ENCODE measurements at regions not wholly inside any gene's neighbourhood (a gene's known extent, or its start where the extent isn't known, plus 50 kb on each side); places are given as distances from the start of the nearest gene placed in this dataset.

GRCh38 chr14:53391156-53391555 is 238.0 kb upstream of the DDHD1 start:
- H3K4me1 ChIP-seq (ENCODE audit: control insufficient read depth, insufficient read depth, low read length), result no peaks in the 10 kb centered on the region
- no peak overlapping the region for H3K4me3 ChIP-seq (ENCODE audit: low read length)
- no peaks in the 10 kb centered on the region for H3K27me3 ChIP-seq (ENCODE audit: control insufficient read depth, insufficient read depth, low read length)
- no peak overlapping the region for H3K27ac ChIP-seq (ENCODE audit: low read depth, low read length)
- no peak overlapping the region for H3K9ac ChIP-seq (ENCODE audit: low read length)
- H3K36me3 ChIP-seq (ENCODE audit: control insufficient read depth, insufficient read depth, low read length), result no peaks in the 10 kb centered on the region

- H3K27ac ChIP-seq (ENCODE audit: low read depth, low read length), result no peak overlapping the region
- no peaks in the 10 kb centered on the region for H3K4me1 ChIP-seq (ENCODE audit: control insufficient read depth, insufficient read depth, low read length)
- no peak overlapping the region for H3K9ac ChIP-seq (ENCODE audit: low read length)
- no peak overlapping the region for H3K4me3 ChIP-seq (ENCODE audit: low read length)
- H3K36me3 ChIP-seq (ENCODE audit: control insufficient read depth, insufficient read depth, low read length), result no peaks in the 10 kb centered on the region
- no peaks in the 10 kb centered on the region for H3K27me3 ChIP-seq (ENCODE audit: control insufficient read depth, insufficient read depth, low read length)
Measured at GRCh38 chr14:53390008-53390407, 236.9 kb upstream of the DDHD1 start.

GRCh38 chr14:53389202-53389601 is 236.1 kb upstream of the DDHD1 start:
- Histone ChIP-seq H3K4me1 (ENCODE audit: control insufficient read depth, insufficient read depth, low read length) (no peaks in the 10 kb centered on the region), H3K9ac (ENCODE audit: low read length) (no peak overlapping the region), H3K4me3 (ENCODE audit: low read length) (no peak overlapping the region), H3K27ac (ENCODE audit: low read depth, low read length) (no peak overlapping the region), H3K36me3 (ENCODE audit: control insufficient read depth, insufficient read depth, low read length) (no peaks in the 10 kb centered on the region), H3K27me3 (ENCODE audit: control insufficient read depth, insufficient read depth, low read length) (no peaks in the 10 kb centered on the region)

GRCh38 chr14:53386362-53386761 is 233.2 kb upstream of the DDHD1 start:
- Histone ChIP-seq H3K36me3 (ENCODE audit: control insufficient read depth, insufficient read depth, low read length) (no peaks in the 10 kb centered on the region), H3K4me1 (ENCODE audit: control insufficient read depth, insufficient read depth, low read length) (no peaks in the 10 kb centered on the region), H3K27ac (ENCODE audit: low read depth, low read length) (no peak overlapping the region), H3K4me3 (ENCODE audit: low read length) (no peak overlapping the region), H3K27me3 (ENCODE audit: control insufficient read depth, insufficient read depth, low read length) (no peaks in the 10 kb centered on the region), H3K9ac (ENCODE audit: low read length) (no peak overlapping the region)

- Histone ChIP-seq H3K4me3 (ENCODE audit: low read length) (no peak overlapping the region), H3K27me3 (ENCODE audit: control insufficient read depth, insufficient read depth, low read length) (no peaks in the 10 kb centered on the region), H3K36me3 (ENCODE audit: control insufficient read depth, insufficient read depth, low read length) (no peaks in the 10 kb centered on the region), H3K9ac (ENCODE audit: low read length) (no peak overlapping the region), H3K27ac (ENCODE audit: low read depth, low read length) (no peak overlapping the region), H3K4me1 (ENCODE audit: control insufficient read depth, insufficient read depth, low read length) (no peaks in the 10 kb centered on the region)
Measured at GRCh38 chr14:53384536-53384935, 231.4 kb upstream of the DDHD1 start.

- Histone ChIP-seq H3K4me1 (ENCODE audit: control insufficient read depth, insufficient read depth, low read length) (no peaks in the 10 kb centered on the region), H3K27ac (ENCODE audit: low read depth, low read length) (no peak overlapping the region), H3K9ac (ENCODE audit: low read length) (no peak overlapping the region), H3K27me3 (ENCODE audit: control insufficient read depth, insufficient read depth, low read length) (no peaks in the 10 kb centered on the region), H3K4me3 (ENCODE audit: low read length) (no peak overlapping the region), H3K36me3 (ENCODE audit: control insufficient read depth, insufficient read depth, low read length) (no peaks in the 10 kb centered on the region)
Measured at GRCh38 chr14:53384073-53384472, 230.9 kb upstream of the DDHD1 start.

- Histone ChIP-seq H3K9ac (ENCODE audit: low read length) (no peak overlapping the region), H3K4me1 (ENCODE audit: control insufficient read depth, insufficient read depth, low read length) (no peaks in the 10 kb centered on the region), H3K27ac (ENCODE audit: low read depth, low read length) (no peak overlapping the region), H3K36me3 (ENCODE audit: control insufficient read depth, insufficient read depth, low read length) (no peaks in the 10 kb centered on the region), H3K27me3 (ENCODE audit: control insufficient read depth, insufficient read depth, low read length) (no peaks in the 10 kb centered on the region), H3K4me3 (ENCODE audit: low read length) (no peak overlapping the region)
Measured at GRCh38 chr14:53381895-53382294, 228.8 kb upstream of the DDHD1 start.

GRCh38 chr14:53380867-53381225 is 227.7 kb upstream of the DDHD1 start:
- no peak overlapping the region for H3K27ac ChIP-seq (ENCODE audit: low read depth, low read length)
- no peaks in the 10 kb centered on the region for H3K36me3 ChIP-seq (ENCODE audit: control insufficient read depth, insufficient read depth, low read length)
- no peaks in the 10 kb centered on the region for H3K4me1 ChIP-seq (ENCODE audit: control insufficient read depth, insufficient read depth, low read length)
- H3K4me3 ChIP-seq (ENCODE audit: low read length), result no peak overlapping the region
- no peak overlapping the region for H3K9ac ChIP-seq (ENCODE audit: low read length)
- H3K27me3 ChIP-seq (ENCODE audit: control insufficient read depth, insufficient read depth, low read length), result no peaks in the 10 kb centered on the region

GRCh38 chr14:53380052-53380866 is 227.1 kb upstream of the DDHD1 start:
- no peaks in the 10 kb centered on the region for H3K27me3 ChIP-seq (ENCODE audit: control insufficient read depth, insufficient read depth, low read length)
- H3K4me3 ChIP-seq (ENCODE audit: low read length), result no peak overlapping the region
- no peaks in the 10 kb centered on the region for H3K36me3 ChIP-seq (ENCODE audit: control insufficient read depth, insufficient read depth, low read length)
- no peak overlapping the region for H3K27ac ChIP-seq (ENCODE audit: low read depth, low read length)
- H3K9ac ChIP-seq (ENCODE audit: low read length), result no peak overlapping the region
- no peaks in the 10 kb centered on the region for H3K4me1 ChIP-seq (ENCODE audit: control insufficient read depth, insufficient read depth, low read length)

GRCh38 chr14:53378142-53378541 is 225.0 kb upstream of the DDHD1 start:
- Histone ChIP-seq H3K27ac (ENCODE audit: low read depth, low read length) (no peak overlapping the region), H3K27me3 (ENCODE audit: control insufficient read depth, insufficient read depth, low read length) (no peaks in the 10 kb centered on the region), H3K9ac (ENCODE audit: low read length) (no peak overlapping the region), H3K4me3 (ENCODE audit: low read length) (no peak overlapping the region), H3K4me1 (ENCODE audit: control insufficient read depth, insufficient read depth, low read length) (no peaks in the 10 kb centered on the region), H3K36me3 (ENCODE audit: control insufficient read depth, insufficient read depth, low read length) (no peaks in the 10 kb centered on the region)

GRCh38 chr14:53376064-53376463 is 222.9 kb upstream of the DDHD1 start:
- Histone ChIP-seq H3K9ac (ENCODE audit: low read length) (no peak overlapping the region), H3K27me3 (ENCODE audit: control insufficient read depth, insufficient read depth, low read length) (no peaks in the 10 kb centered on the region), H3K4me3 (ENCODE audit: low read length) (no peak overlapping the region), H3K4me1 (ENCODE audit: control insufficient read depth, insufficient read depth, low read length) (no peaks in the 10 kb centered on the region), H3K36me3 (ENCODE audit: control insufficient read depth, insufficient read depth, low read length) (no peaks in the 10 kb centered on the region), H3K27ac (ENCODE audit: low read depth, low read length) (no peak overlapping the region)

- no peak overlapping the region for H3K9ac ChIP-seq (ENCODE audit: low read length)
- no peaks in the 10 kb centered on the region for H3K27me3 ChIP-seq (ENCODE audit: control insufficient read depth, insufficient read depth, low read length)
- H3K4me3 ChIP-seq (ENCODE audit: low read length), result no peak overlapping the region
- H3K36me3 ChIP-seq (ENCODE audit: control insufficient read depth, insufficient read depth, low read length), result no peaks in the 10 kb centered on the region
- no peak overlapping the region for H3K27ac ChIP-seq (ENCODE audit: low read depth, low read length)
- no peaks in the 10 kb centered on the region for H3K4me1 ChIP-seq (ENCODE audit: control insufficient read depth, insufficient read depth, low read length)
Measured at GRCh38 chr14:53375599-53375998, 222.5 kb upstream of the DDHD1 start.

- H3K27me3 ChIP-seq (ENCODE audit: control insufficient read depth, insufficient read depth, low read length), result no peaks in the 10 kb centered on the region
- H3K9ac ChIP-seq (ENCODE audit: low read length), result no peak overlapping the region
- H3K4me3 ChIP-seq (ENCODE audit: low read length), result no peak overlapping the region
- no peaks in the 10 kb centered on the region for H3K36me3 ChIP-seq (ENCODE audit: control insufficient read depth, insufficient read depth, low read length)
- H3K27ac ChIP-seq (ENCODE audit: low read depth, low read length), result no peak overlapping the region
- H3K4me1 ChIP-seq (ENCODE audit: control insufficient read depth, insufficient read depth, low read length), result peaks cover 4% of the 10 kb centered on the region
Measured at GRCh38 chr14:53368711-53369201, 215.6 kb upstream of the DDHD1 start.

Measured in rectal smooth muscle tissue (tissue), 1 donor.